PFSK-1 (cell line): ENCODE measurements at regions not wholly inside any gene's neighbourhood (a gene's known extent, or its start where the extent isn't known, plus 50 kb on each side); places are given as distances from the start of the nearest gene placed in this dataset.

Experiments used
- POLR2AphosphoS5 ChIP-seq: IDR thresholded peaks from 2 replicates; pipeline ENCODE4 v1.6.1; 2012; ENCODE audit warnings: low read depth, mild to moderate bottlenecking, control low read depth, low read length, moderate library complexity
- TAF1 ChIP-seq: IDR thresholded peaks from 2 replicates; pipeline ENCODE4 v1.6.1; 2012; ENCODE audit warnings: low read length, control low read depth, borderline replicate concordance; ENCODE audit not compliant: insufficient read depth

GRCh38 chr4:137923494-137923893, 318.7 kb downstream of the SLC7A11 start:
- no peak for TF ChIP-seq POLR2AphosphoS5
- TF ChIP-seq TAF1, result no peak
